Epithelial cell of esophagus (primary cell): ENCODE measurements at regions not wholly inside any gene's neighbourhood (a gene's known extent, or its start where the extent isn't known, plus 50 kb on each side); places are given as distances from the start of the nearest gene placed in this dataset.

Experiments
- DNase-seq: peaks from one replicate; pipeline ENCODE4 v3.0.0; 2010; ENCODE audit warnings: low read depth
- H3K4me3 ChIP-seq: 2 replicates; pipeline ENCODE4 v1.5.1; 2011; ENCODE audit warnings: mild to moderate bottlenecking, low read length, control low read depth
- CTCF ChIP-seq: IDR thresholded peaks from 2 replicates; pipeline ENCODE4 v1.5.1; 2011; ENCODE audit warnings: low read depth, mild to moderate bottlenecking, low read length, control low read depth, inconsistent platforms; ENCODE audit not compliant: insufficient read depth; ENCODE audit errors: missing control alignments

GRCh38 chr6:144335311-144335861 is 50.3 kb downstream of the UTRN start:
- no peak overlapping the region for H3K4me3 ChIP-seq
- DNase-seq, result peak; percentile 58
- no peak for TF ChIP-seq CTCF

GRCh38 chr6:144335914-144336313 is 50.8 kb downstream of the UTRN start:
- no peak for TF ChIP-seq CTCF
- H3K4me3 ChIP-seq, result no peak overlapping the region
- DNase-seq, result peak; percentile 67

DNA sequence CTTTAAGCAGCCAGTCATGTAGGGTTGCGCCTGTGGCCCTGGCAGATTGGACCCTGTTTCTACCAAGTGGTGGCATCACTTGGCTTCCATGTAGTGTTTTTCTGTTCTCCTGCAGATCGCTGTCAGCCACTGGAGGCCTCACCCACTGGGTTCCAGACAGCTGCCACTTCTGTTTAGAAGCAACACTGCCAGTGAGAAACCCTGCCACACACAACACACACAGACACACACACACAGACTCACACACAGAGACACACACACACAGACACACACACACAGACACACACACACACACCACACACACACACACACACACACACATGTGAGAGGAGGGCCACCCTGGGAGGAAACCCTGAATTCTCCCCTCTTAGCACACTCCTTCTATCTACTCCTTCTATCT is 51.8 kb downstream of the UTRN start:
- DNase-seq, result no peak
- no peak overlapping the region for H3K4me3 ChIP-seq
- TF ChIP-seq CTCF, result no peak

GRCh38 chr6:144338474-144338873 is 53.3 kb downstream of the UTRN start:
- no peak overlapping the region for H3K4me3 ChIP-seq
- TF ChIP-seq CTCF, result no peak
- DNase-seq, result no peak

- no peak for DNase-seq
- no peak overlapping the region for H3K4me3 ChIP-seq
- TF ChIP-seq CTCF, result no peak
These were observed 54.0 kb downstream of the UTRN start for GRCh38 chr6:144338951-144339700.

DNA sequence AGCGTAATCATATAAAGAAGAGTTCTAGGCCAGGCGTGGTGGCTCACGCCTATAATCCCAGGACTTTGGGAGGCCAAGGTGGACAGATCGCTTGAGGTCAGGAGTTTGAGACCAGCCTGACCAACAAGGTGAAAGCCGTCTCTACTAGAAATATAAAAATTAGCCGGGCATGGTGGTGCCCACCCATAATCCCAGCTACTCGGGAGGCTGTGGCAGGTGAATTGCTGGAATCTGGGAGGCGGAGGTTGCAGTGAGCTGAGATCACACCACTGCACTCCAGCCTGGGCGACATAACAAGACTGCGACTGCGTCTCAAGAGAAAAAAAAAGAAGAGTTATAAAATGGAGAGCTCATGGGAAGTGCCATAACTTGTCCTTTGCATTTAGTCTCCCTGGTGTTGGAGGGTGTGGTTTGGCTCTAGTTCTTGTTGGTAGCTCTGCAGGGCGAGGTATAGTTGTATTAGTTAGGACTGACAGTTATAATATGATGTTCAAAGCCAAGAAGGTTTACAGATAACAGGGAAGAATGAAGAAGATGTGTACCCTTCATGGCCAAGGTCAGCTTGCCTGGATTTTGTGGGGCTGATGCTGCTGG is 54.8 kb downstream of the UTRN start:
- no peak overlapping the region for H3K4me3 ChIP-seq
- TF ChIP-seq CTCF, result no peak
- no peak for DNase-seq
